Spleen (tissue), 11 donors: ENCODE measurements at regions not wholly inside any gene's neighbourhood (a gene's known extent, or its start where the extent isn't known, plus 50 kb on each side); places are given as distances from the start of the nearest gene placed in this dataset.

Experiments
- DNase-seq: peaks from one replicate; pipeline ENCODE4 v3.0.0-alpha.2; 2020
- H3K27ac ChIP-seq, 8 donors: fragments of 200-600 bp; sonication (generic) in 7 of 8; 1 replicate in 4 of 8; 2 replicates in 4 of 8; pipeline versions ENCODE4 v1.5.0 to v1.8.0; 2016 to 2021; ENCODE audit warnings: inconsistent platforms in 4 of 8, mild to moderate bottlenecking in 4 of 8, moderate library complexity in 1 of 8
- H3K27me3 ChIP-seq, 7 donors: fragments of 200-600 bp; sonication (generic) in 6 of 7; replicated peaks in 1 of 7; 1 replicate in 4 of 7; 2 replicates in 3 of 7; pipeline versions ENCODE4 v1.5.0 to v1.8.0; 2016 to 2021; ENCODE audit warnings: inconsistent platforms in 3 of 7, mild to moderate bottlenecking in 1 of 7
- H3K36me3 ChIP-seq, 6 donors: fragments of 200-600 bp; sonication (generic) in 5 of 6; 1 replicate in 4 of 6; 2 replicates in 2 of 6; pipeline versions ENCODE4 v1.5.0 to v1.8.0; 2016 to 2021; ENCODE audit warnings: inconsistent platforms in 2 of 6
- H3K4me1 ChIP-seq, 6 donors: fragments of 200-600 bp; sonication (generic) in 5 of 6; 1 replicate in 3 of 6; 2 replicates in 3 of 6; pipeline versions ENCODE4 v1.5.0 to v1.8.0; 2016 to 2021; ENCODE audit warnings: inconsistent platforms in 3 of 6
- H3K4me3 ChIP-seq, 8 donors: fragments of 200-600 bp; sonication (generic) in 7 of 8; 1 replicate in 4 of 8; 2 replicates in 4 of 8; pipeline versions ENCODE4 v1.5.0 to v1.8.0; 2016 to 2021; ENCODE audit warnings: inconsistent platforms in 4 of 8, mild to moderate bottlenecking in 4 of 8, moderate library complexity in 2 of 8
- H3K9me3 ChIP-seq, 8 donors: fragments of 200-600 bp; sonication (generic) in 7 of 8; 1 replicate in 4 of 8; 2 replicates in 4 of 8; pipeline versions ENCODE4 v1.5.0 to v1.8.0; 2016 to 2021; ENCODE audit warnings: inconsistent platforms in 4 of 8
- CTCF ChIP-seq, 11 experiments: fragments of 200-600 bp in 7 of 11; fragments of 450-650 bp in 4 of 11; sonication (generic) in 4 of 11; IDR thresholded peaks in 8 of 11; conservative IDR thresholded peaks in 3 of 11; 1 replicate in 7 of 11; 2 replicates in 4 of 11; pipeline versions ENCODE4 v1.4.0 to v1.8.0; 2016 to 2021; ENCODE audit warnings: antibody characterized with exemption in 11 of 11, inconsistent platforms in 4 of 11, mild to moderate bottlenecking in 1 of 11
- POLR2A ChIP-seq, 3 donors: fragments of 450-650 bp; IDR thresholded peaks; one replicate each; pipeline ENCODE4 v1.5.1; 2017; ENCODE audit warnings: antibody characterized with exemption in 3 of 3, mild to moderate bottlenecking in 1 of 3
- POLR2AphosphoS5 ChIP-seq, 3 donors: sonication (generic); formaldehyde crosslinking; IDR thresholded peaks; one replicate each; pipeline ENCODE4 v1.5.1; 2017; ENCODE audit warnings: antibody characterized with exemption in 3 of 3
- WGBS, 5 donors: extraction: QIAGEN DNeasy Blood & Tissue Kit in 3 of 5; methylation state at CpG; one replicate each; pipeline versions ENCODE4 v1.1.5 to v1.1.7; 2013 to 2018; 5-methylcytosine and 5-hydroxymethylcytosine counted together
- intact Hi-C: fragments of 100-400 bp; cut with DNase I; formaldehyde crosslinking; loops from one replicate; pipeline ENCODE4 v1.15.0; 2023; ENCODE audit warnings: low total_unique reads
- donor health status: healthy with polysubstance abuse.
- donor health status: DM: no; HTN: no; CAD: no; lungs with moderate emphysema.
- donor health status: DM: no; HTN: no; CAD: no.
- donor health status: Bipolar disorder and iron deficiency.
- donor health status: healthy.
- donor health status: DM: no; HTN: no; CAD: no.
- donor health status: DM: yes; HTN: yes; CAD: no.

GRCh38 chr20:16848061-16848460 is 99.9 kb downstream of the OTOR start:
- intact Hi-C loops: no loop called here

GRCh38 chr20:16848526-16848925 is 100.4 kb downstream of the OTOR start:
- no peak overlapping the region for H3K27ac ChIP-seq
- H3K27me3 ChIP-seq: no peaks in the 10 kb centered on the region
- no peak overlapping the region for H3K4me3 ChIP-seq
- H3K4me1 ChIP-seq: no peaks in the 10 kb centered on the region
- no peak for DNase-seq
- TF ChIP-seq POLR2AphosphoS5 (IDR thresholded peaks at IDR 0.05) (no peak), POLR2A (IDR thresholded peaks at IDR 0.05) (no peak), CTCF (IDR thresholded peaks at IDR 0.05 in 8 of 11, conservative IDR thresholded peaks at IDR 0.05 in 3 of 11) (no peak)
- H3K9me3 ChIP-seq: peaks cover 0 to 17% (median 0%) of the 10 kb centered on the region in 8 donors
- no peaks in the 10 kb centered on the region for H3K36me3 ChIP-seq
- intact Hi-C loops: no loop called here
- WGBS, 5 donors: 50 to 80% (median 76%) methylated on average over 1 of the region's 1 CpG

More at GRCh38 chr20:16848061-16848460, 99.9 kb downstream of the OTOR start:
- Histone ChIP-seq H3K9me3 (peaks cover 0 to 13% (median 0%) of the 10 kb centered on the region in 8 donors), H3K27me3 (no peaks in the 10 kb centered on the region), H3K36me3 (no peaks in the 10 kb centered on the region), H3K4me3 (no peak overlapping the region), H3K4me1 (no peaks in the 10 kb centered on the region), H3K27ac (no peak overlapping the region)
- DNase-seq: no peak
- no peak for TF ChIP-seq CTCF (IDR thresholded peaks at IDR 0.05 in 8 of 11, conservative IDR thresholded peaks at IDR 0.05 in 3 of 11)
- TF ChIP-seq POLR2AphosphoS5 (IDR thresholded peaks at IDR 0.05): no peak
- no peak for TF ChIP-seq POLR2A (IDR thresholded peaks at IDR 0.05)

GRCh38 chr20:16860914-16861313 is 112.8 kb downstream of the OTOR start:
- 70 to 100% (median 78%) methylated on average over 1 of the region's 1 CpG for WGBS, 5 donors
- DNase-seq: no peak
- H3K4me1 ChIP-seq: no peaks in the 10 kb centered on the region
- H3K36me3 ChIP-seq: no peaks in the 10 kb centered on the region
- H3K9me3 ChIP-seq: peaks cover 0 to 10% (median 1%) of the 10 kb centered on the region in 8 donors
- no peaks in the 10 kb centered on the region for H3K27me3 ChIP-seq
- H3K27ac ChIP-seq: no peak overlapping the region
- no peak overlapping the region for H3K4me3 ChIP-seq
- no peak for TF ChIP-seq POLR2AphosphoS5 (IDR thresholded peaks at IDR 0.05)
- intact Hi-C loops: no loop called here

- intact Hi-C loops: no loop called here
- TF ChIP-seq CTCF (IDR thresholded peaks at IDR 0.05 in 8 of 11, conservative IDR thresholded peaks at IDR 0.05 in 3 of 11) (no peak), POLR2A (IDR thresholded peaks at IDR 0.05) (no peak), POLR2AphosphoS5 (IDR thresholded peaks at IDR 0.05) (no peak)
Measured at GRCh38 chr20:16861708-16862107, 113.5 kb downstream of the OTOR start.

GRCh38 chr20:16863303-16863702 is 115.1 kb downstream of the OTOR start:
- no peaks in the 10 kb centered on the region for H3K36me3 ChIP-seq
- 40 to 79% (median 63%) methylated on average over 2 of the region's 2 CpGs for WGBS, 5 donors
- H3K27me3 ChIP-seq: no peaks in the 10 kb centered on the region
- no peaks in the 10 kb centered on the region for H3K9me3 ChIP-seq
- H3K4me1 ChIP-seq: no peaks in the 10 kb centered on the region
- H3K27ac ChIP-seq: peak overlapping the region in 3 of 8 donors; percentile 44 to 68 (median 60)
- intact Hi-C loops: no loop called here
- H3K4me3 ChIP-seq: peak overlapping the region in 1 of 8 donors; percentile 34
- no peak for DNase-seq
- TF ChIP-seq POLR2A (IDR thresholded peaks at IDR 0.05): no peak
- no peak for TF ChIP-seq POLR2AphosphoS5 (IDR thresholded peaks at IDR 0.05)
- TF ChIP-seq CTCF (IDR thresholded peaks at IDR 0.05 in 8 of 11, conservative IDR thresholded peaks at IDR 0.05 in 3 of 11): no peak

More at GRCh38 chr20:16861708-16862107, 113.5 kb downstream of the OTOR start:
- 88 to 97% (median 89%) methylated on average over 5 of the region's 5 CpGs for WGBS, 5 donors
- Histone ChIP-seq H3K27me3 (no peaks in the 10 kb centered on the region), H3K36me3 (no peaks in the 10 kb centered on the region), H3K4me3 (no peak overlapping the region), H3K4me1 (no peaks in the 10 kb centered on the region), H3K9me3 (peaks cover 0 to 10% (median 1%) of the 10 kb centered on the region in 8 donors), H3K27ac (no peak overlapping the region)
- DNase-seq: no peak
